DND-41 (cell line): ENCODE measurements at regions not wholly inside any gene's neighbourhood (a gene's known extent, or its start where the extent isn't known, plus 50 kb on each side); places are given as distances from the start of the nearest gene placed in this dataset.
"Not testable (repeated sequence)": the region's sequence is repeated elsewhere in the genome, so short reads cannot be mapped to it uniquely, and the experiment has no call there.

Source experiments
- ATAC-seq: fragments of 200-7000 bp; cut with Tn5 transposase; 3 replicates; pipeline ENCODE4 v1.9.1; 2021; ENCODE audit warnings: low read depth; ENCODE audit not compliant: insufficient read depth
- DNase-seq: peaks from one replicate; pipeline ENCODE4 v3.0.0-alpha.2; 2020
- H2AFZ ChIP-seq: 2 replicates; pipeline ENCODE4 v1.6.0; 2012; ENCODE audit warnings: low read depth, low read length
- H3K27ac ChIP-seq: 2 replicates; pipeline ENCODE4 v1.5.1; 2012; ENCODE audit warnings: low read length, inconsistent platforms
- H3K27me3 ChIP-seq: fragments of 200-600 bp; sonication (generic); 2 replicates; pipeline ENCODE4 v1.6.0; 2012; ENCODE audit warnings: low read length, mild to moderate bottlenecking, inconsistent platforms; ENCODE audit not compliant: insufficient read depth, poor library complexity
- H3K36me3 ChIP-seq: 2 replicates; pipeline ENCODE4 v1.5.1; 2012; ENCODE audit warnings: low read length, inconsistent platforms; ENCODE audit not compliant: insufficient read depth
- H3K4me1 ChIP-seq: 2 replicates; pipeline ENCODE4 v1.5.1; 2012; ENCODE audit warnings: mild to moderate bottlenecking, low read length; ENCODE audit not compliant: insufficient read depth
- H3K4me2 ChIP-seq: 2 replicates; pipeline ENCODE4 v1.6.0; 2012; ENCODE audit warnings: mild to moderate bottlenecking, moderate library complexity, low read length, inconsistent platforms; ENCODE audit not compliant: insufficient read depth
- H3K4me3 ChIP-seq, 2 experiments: fragments of 200-600 bp in 1 of 2; shearing (Covaris generic) in 1 of 2; 2 replicates each; pipeline ENCODE4 v1.5.1; 2012 to 2016; ENCODE audit warnings: inconsistent platforms in 2 of 2, low read length in 2 of 2, mild to moderate bottlenecking in 2 of 2, low read depth in 1 of 2, moderate library complexity in 1 of 2
- H3K79me2 ChIP-seq: 2 replicates; pipeline ENCODE4 v1.6.0; 2012; ENCODE audit warnings: low read length, inconsistent platforms; ENCODE audit not compliant: insufficient read depth
- H3K9ac ChIP-seq: 2 replicates; pipeline ENCODE4 v1.6.0; 2012; ENCODE audit warnings: low read depth, mild to moderate bottlenecking, inconsistent platforms, low read length, moderate library complexity
- H3K9me3 ChIP-seq: 2 replicates; pipeline ENCODE4 v1.5.1; 2012; ENCODE audit warnings: low read length, moderate library complexity, mild to moderate bottlenecking, inconsistent platforms; ENCODE audit not compliant: insufficient read depth, severe bottlenecking
- H4K20me1 ChIP-seq: 2 replicates; pipeline ENCODE4 v1.6.0; 2012; ENCODE audit warnings: low read length; ENCODE audit not compliant: insufficient read depth
- CTCF ChIP-seq: IDR thresholded peaks from 2 replicates; pipeline ENCODE4 v1.5.1; 2012; ENCODE audit warnings: borderline replicate concordance, low read length, moderate library complexity, mild to moderate bottlenecking; ENCODE audit not compliant: poor library complexity, severe bottlenecking; ENCODE audit errors: extremely low read depth
- EZH2 ChIP-seq: IDR thresholded peaks from 3 replicates; pipeline ENCODE4 v1.6.1; 2012; ENCODE audit warnings: borderline replicate concordance, low read depth, mild to moderate bottlenecking, moderate library complexity, low read length, inconsistent platforms; ENCODE audit not compliant: severe bottlenecking

DNA sequence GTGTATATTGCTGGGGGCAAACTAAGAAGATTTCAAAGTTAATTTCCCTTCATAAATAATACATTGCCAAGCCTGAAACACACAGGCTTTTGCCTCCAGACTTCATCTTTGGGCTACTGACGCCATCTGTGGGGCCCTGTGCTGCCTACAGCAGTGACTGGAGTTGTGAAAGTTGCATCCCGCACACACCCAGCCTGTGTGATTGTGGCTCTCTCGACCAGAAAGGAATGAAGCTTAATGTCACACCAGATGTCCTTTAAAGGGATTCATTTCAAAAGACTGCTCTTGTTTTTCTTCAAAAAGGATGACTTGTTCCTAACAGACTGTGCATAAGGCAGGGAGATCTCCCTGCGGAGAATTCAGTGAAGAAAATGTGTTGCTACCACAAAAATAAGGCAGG, 210.5 kb downstream of the FAM181B start:
- Histone ChIP-seq H3K27ac (no peak overlapping the region), H3K4me2 (no peak overlapping the region), H3K4me1 (no peaks in the 10 kb centered on the region), H3K9ac (no peak overlapping the region), H4K20me1 (no peaks in the 10 kb centered on the region), H3K9me3 (no peaks in the 10 kb centered on the region), H3K4me3 (no peak overlapping the region), H3K79me2 (no peaks in the 10 kb centered on the region), H3K27me3 (no peaks in the 10 kb centered on the region), H2AFZ (no peak overlapping the region), H3K36me3 (no peaks in the 10 kb centered on the region)
- TF ChIP-seq CTCF (no peak), EZH2 (no peak)
- no peak for ATAC-seq
- DNase-seq, result no peak

- no peaks in the 10 kb centered on the region for H3K27me3 ChIP-seq
- H3K36me3 ChIP-seq, result no peaks in the 10 kb centered on the region
- no peak for ATAC-seq
- TF ChIP-seq CTCF (no peak), EZH2 (no peak)
- no peaks in the 10 kb centered on the region for H3K79me2 ChIP-seq
- no peak overlapping the region for H3K27ac ChIP-seq
- no peak overlapping the region for H2AFZ ChIP-seq
- H4K20me1 ChIP-seq, result no peaks in the 10 kb centered on the region
- no peak overlapping the region for H3K4me3 ChIP-seq
- no peaks in the 10 kb centered on the region for H3K9me3 ChIP-seq
- no peak overlapping the region for H3K9ac ChIP-seq
- DNase-seq, result no peak
- no peaks in the 10 kb centered on the region for H3K4me1 ChIP-seq
- no peak overlapping the region for H3K4me2 ChIP-seq
Observed at GRCh38 chr11:82521427-82521826, 212.2 kb downstream of the FAM181B start.

DNA sequence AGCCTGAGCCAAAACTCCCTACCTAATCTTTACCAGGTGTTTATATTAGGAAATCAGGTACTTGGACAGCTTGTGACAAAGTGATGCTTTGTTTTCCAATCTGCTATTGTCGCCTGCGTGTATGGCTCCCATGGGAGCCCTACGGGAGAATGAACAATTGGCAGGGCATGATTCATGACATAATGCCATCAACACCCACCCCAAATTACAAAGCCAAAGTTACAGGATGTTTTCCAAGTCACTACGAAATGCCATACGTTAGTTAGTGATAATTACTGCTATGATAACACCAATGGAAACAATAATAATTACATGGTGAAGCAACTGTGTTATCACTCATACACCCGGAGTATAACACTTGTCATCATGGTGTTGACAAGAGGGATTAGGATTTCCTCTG, 226.4 kb downstream of the FAM181B start:
- Histone ChIP-seq H3K36me3 (no peaks in the 10 kb centered on the region), H3K9me3 (no peaks in the 10 kb centered on the region), H3K27ac (no peak overlapping the region), H3K79me2 (no peaks in the 10 kb centered on the region), H2AFZ (no peak overlapping the region), H3K27me3 (no peaks in the 10 kb centered on the region), H4K20me1 (no peaks in the 10 kb centered on the region), H3K4me2 (no peak overlapping the region), H3K4me1 (no peaks in the 10 kb centered on the region), H3K4me3 (no peak overlapping the region), H3K9ac (no peak overlapping the region)
- TF ChIP-seq EZH2 (no peak), CTCF (no peak)
- DNase-seq, result no peak
- ATAC-seq, result no peak

GRCh38 chr11:82505379-82505778, 228.3 kb downstream of the FAM181B start:
- H3K79me2 ChIP-seq, result no peaks in the 10 kb centered on the region
- H3K36me3 ChIP-seq, result no peaks in the 10 kb centered on the region
- no peaks in the 10 kb centered on the region for H3K27me3 ChIP-seq
- ATAC-seq, result no peak
- H3K27ac ChIP-seq, result no peak overlapping the region
- no peak for DNase-seq
- no peaks in the 10 kb centered on the region for H3K4me1 ChIP-seq
- no peak overlapping the region for H3K4me3 ChIP-seq
- H3K9ac ChIP-seq, result no peak overlapping the region
- no peaks in the 10 kb centered on the region for H3K9me3 ChIP-seq
- H2AFZ ChIP-seq, result no peak overlapping the region
- H3K4me2 ChIP-seq, result no peak overlapping the region
- TF ChIP-seq CTCF, result no peak
- H4K20me1 ChIP-seq, result no peaks in the 10 kb centered on the region

- H3K4me3 ChIP-seq, H4K20me1 ChIP-seq, H3K9me3 ChIP-seq, H3K27ac ChIP-seq, H3K9ac ChIP-seq, H2AFZ ChIP-seq, ATAC-seq, H3K79me2 ChIP-seq, DNase-seq, H3K36me3 ChIP-seq, H3K27me3 ChIP-seq, H3K4me2 ChIP-seq, H3K4me1 ChIP-seq: not testable (repeated sequence)
Observed at GRCh38 chr11:82501174-82501573, 232.5 kb downstream of the FAM181B start.
